Hepatocyte (in vitro differentiated cells): ENCODE measurements at regions not wholly inside any gene's neighbourhood (a gene's known extent, or its start where the extent isn't known, plus 50 kb on each side); places are given as distances from the start of the nearest gene placed in this dataset.

ENCODE experiments used
- DNase-seq: peaks from one replicate; pipeline ENCODE4 v3.0.0-alpha.2; 2016; ENCODE audit warnings: low spot score
- H2AFZ ChIP-seq: fragments of 200-600 bp; sonication (generic); 2 replicates; pipeline ENCODE4 v1.6.0; 2016; ENCODE audit warnings: antibody characterized with exemption, mild to moderate bottlenecking
- H3K27ac ChIP-seq: fragments of 200-600 bp; sonication (generic); 2 replicates; pipeline ENCODE4 v1.5.1; 2016; ENCODE audit warnings: mild to moderate bottlenecking
- H3K27me3 ChIP-seq: fragments of 200-600 bp; sonication (generic); 2 replicates; pipeline ENCODE4 v1.6.1; 2016
- H3K36me3 ChIP-seq: fragments of 200-600 bp; sonication (generic); replicated peaks from 2 replicates; pipeline ENCODE4 v1.5.1; 2016; ENCODE audit warnings: low read depth; ENCODE audit not compliant: insufficient read depth
- H3K4me1 ChIP-seq: fragments of 200-600 bp; sonication (generic); 2 replicates; pipeline ENCODE4 v1.5.1; 2016; ENCODE audit warnings: mild to moderate bottlenecking, moderate library complexity; ENCODE audit not compliant: insufficient read depth
- H3K4me2 ChIP-seq: fragments of 200-600 bp; sonication (generic); 2 replicates; pipeline ENCODE4 v1.6.0; 2016
- H3K4me3 ChIP-seq: fragments of 200-600 bp; sonication (generic); 2 replicates; pipeline ENCODE4 v1.5.1; 2016; ENCODE audit warnings: mild to moderate bottlenecking
- H3K79me2 ChIP-seq: fragments of 200-600 bp; sonication (generic); 2 replicates; pipeline ENCODE4 v1.6.0; 2017; ENCODE audit warnings: mild to moderate bottlenecking
- H3K9me2 ChIP-seq: fragments of 200-600 bp; sonication (generic); replicated peaks from 2 replicates; pipeline ENCODE4 v1.6.0; 2017; ENCODE audit warnings: mild to moderate bottlenecking; ENCODE audit not compliant: insufficient read depth
- H3K9me3 ChIP-seq: fragments of 200-600 bp; sonication (generic); 2 replicates; pipeline ENCODE4 v1.5.1; 2016; ENCODE audit warnings: low read depth, mild to moderate bottlenecking
- H4K20me1 ChIP-seq: fragments of 200-600 bp; sonication (generic); 2 replicates; pipeline ENCODE4 v1.6.0; 2016; ENCODE audit warnings: mild to moderate bottlenecking; ENCODE audit not compliant: insufficient read depth, poor library complexity, severe bottlenecking
- CTCF ChIP-seq: fragments of 200-600 bp; sonication (generic); IDR thresholded peaks from 2 replicates; pipeline ENCODE4 v1.5.1; 2016; ENCODE audit warnings: antibody characterized with exemption, mild to moderate bottlenecking; ENCODE audit not compliant: poor library complexity
- EZH2 ChIP-seq: fragments of 200-600 bp; sonication (generic); IDR thresholded peaks from 2 replicates; pipeline ENCODE4 v1.6.1; 2016; ENCODE audit warnings: antibody characterized with exemption, mild to moderate bottlenecking, borderline replicate concordance
- EZH2phosphoT487 ChIP-seq: fragments of 200-600 bp; sonication (generic); IDR thresholded peaks from one replicate; pipeline ENCODE4 v1.6.1; 2018; ENCODE audit warnings: antibody characterized with exemption, mild to moderate bottlenecking, low read depth, moderate library complexity; ENCODE audit not compliant: unreplicated experiment, severe bottlenecking
- WGBS: methylation state at CpG from one replicate; pipeline ENCODE4 v1.1.6; 2016; ENCODE audit warnings: low lambda C conversion rate; ENCODE audit errors: missing lambda C conversion rate; 5-methylcytosine and 5-hydroxymethylcytosine counted together

GRCh38 chr16:77599793-77600415 lies 122.4 kb upstream of the NUDT7 start:
- TF ChIP-seq EZH2phosphoT487, result no peak
- no peak for TF ChIP-seq EZH2
- TF ChIP-seq CTCF, result peak; percentile 72
- Histone ChIP-seq H3K9me2 (no peaks in the 10 kb centered on the region), H3K27ac (no peak overlapping the region), H3K36me3 (no peaks in the 10 kb centered on the region), H3K79me2 (no peaks in the 10 kb centered on the region), H3K4me3 (no peak overlapping the region), H4K20me1 (no peaks in the 10 kb centered on the region), H3K9me3 (no peaks in the 10 kb centered on the region), H3K4me2 (no peak overlapping the region), H3K27me3 (no peaks in the 10 kb centered on the region), H3K4me1 (no peaks in the 10 kb centered on the region), H2AFZ (no peak overlapping the region)
- DNase-seq, result peak; percentile 63

GRCh38 chr16:77600555-77600954 lies 121.8 kb upstream of the NUDT7 start:
- no peak overlapping the region for H3K4me3 ChIP-seq
- no peaks in the 10 kb centered on the region for H3K9me3 ChIP-seq
- H3K9me2 ChIP-seq, result no peaks in the 10 kb centered on the region
- WGBS, result 86% methylated on average over 2 of the region's 2 CpGs
- no peaks in the 10 kb centered on the region for H3K79me2 ChIP-seq
- H3K36me3 ChIP-seq, result no peaks in the 10 kb centered on the region
- no peak overlapping the region for H2AFZ ChIP-seq
- no peaks in the 10 kb centered on the region for H3K27me3 ChIP-seq
- no peak overlapping the region for H3K27ac ChIP-seq
- TF ChIP-seq CTCF, result no peak
- no peak for TF ChIP-seq EZH2
- no peak for TF ChIP-seq EZH2phosphoT487
- no peak overlapping the region for H3K4me2 ChIP-seq
- H3K4me1 ChIP-seq, result no peaks in the 10 kb centered on the region
- H4K20me1 ChIP-seq, result no peaks in the 10 kb centered on the region
- DNase-seq, result no peak

- Histone ChIP-seq H3K4me2 (no peak overlapping the region), H3K36me3 (no peaks in the 10 kb centered on the region), H3K9me2 (no peaks in the 10 kb centered on the region), H3K4me1 (no peaks in the 10 kb centered on the region), H3K27ac (no peak overlapping the region), H3K9me3 (no peaks in the 10 kb centered on the region), H2AFZ (no peak overlapping the region), H3K79me2 (no peaks in the 10 kb centered on the region), H3K4me3 (no peak overlapping the region), H4K20me1 (no peaks in the 10 kb centered on the region), H3K27me3 (no peaks in the 10 kb centered on the region)
- WGBS, result 39% methylated on average over 2 of the region's 2 CpGs
- no peak for TF ChIP-seq CTCF
- no peak for TF ChIP-seq EZH2phosphoT487
- TF ChIP-seq EZH2, result no peak
- no peak for DNase-seq
These were observed 118.7 kb upstream of the NUDT7 start for GRCh38 chr16:77603656-77604055.

GRCh38 chr16:77610496-77610895 lies 111.8 kb upstream of the NUDT7 start:
- Histone ChIP-seq H3K9me3 (no peaks in the 10 kb centered on the region), H3K27ac (no peak overlapping the region), H4K20me1 (no peaks in the 10 kb centered on the region), H3K27me3 (no peaks in the 10 kb centered on the region), H3K36me3 (no peaks in the 10 kb centered on the region), H2AFZ (no peak overlapping the region), H3K4me3 (no peak overlapping the region), H3K79me2 (no peaks in the 10 kb centered on the region), H3K4me1 (no peaks in the 10 kb centered on the region), H3K4me2 (no peak overlapping the region), H3K9me2 (no peaks in the 10 kb centered on the region)
- DNase-seq, result no peak
- TF ChIP-seq CTCF (no peak), EZH2phosphoT487 (no peak), EZH2 (no peak)
- 94% methylated on average over 6 of the region's 6 CpGs for WGBS
